IMR-90 (cell line): ENCODE measurements at regions not wholly inside any gene's neighbourhood (a gene's known extent, or its start where the extent isn't known, plus 50 kb on each side); places are given as distances from the start of the nearest gene placed in this dataset.

Experiments
- ATAC-seq: fragments of 200-7000 bp; cut with Tn5 transposase; 2 replicates; pipeline ENCODE4 v1.9.1; 2020; ENCODE audit warnings: low read depth, mild to moderate bottlenecking, moderate library complexity
- BruUV-seq: library from RNA; stranded (reverse); fragments of 400-500 nt; replicated peaks from 2 replicates; lab custom pipeline; 2021; lab: Mats Ljungman, UMichigan
- CTCF ChIA-PET: fragments of 300-600 bp; formaldehyde crosslinking; extraction: SDS; loops from one replicate; lab custom pipeline; 2021; ENCODE audit warnings: antibody characterized with exemption; lab: Yijun Ruan, JAX
- POLR2A ChIA-PET: fragments of 300-600 bp; sonication (Branson Sonifier 250); formaldehyde crosslinking; loops from one replicate; lab custom pipeline; 2022; ENCODE audit warnings: antibody characterized with exemption; ENCODE audit not compliant: unreplicated experiment; lab: Charles Lee
- DNase-seq: peaks from one replicate; pipeline ENCODE4 v3.0.0; 2013
- H2AFZ ChIP-seq: replicated peaks from 2 replicates; pipeline ENCODE3; 2013; ENCODE audit warnings: low read length, mild to moderate bottlenecking; ENCODE audit not compliant: poor library complexity
- H2AK5ac ChIP-seq: 2 replicates; pipeline ENCODE4 v1.6.1; 2013; ENCODE audit warnings: low read depth, low read length, inconsistent platforms
- H2AK9ac ChIP-seq: replicated peaks from 2 replicates; pipeline ENCODE3; 2013; ENCODE audit warnings: mild to moderate bottlenecking, low read depth, low read length, moderate library complexity; ENCODE audit not compliant: poor library complexity
- H2BK120ac ChIP-seq: 2 replicates; pipeline ENCODE4 v1.6.1; 2013; ENCODE audit warnings: low read depth, low read length, inconsistent platforms
- H2BK15ac ChIP-seq: 3 replicates; pipeline ENCODE4 v1.6.1; 2013; ENCODE audit warnings: low read depth, low read length, inconsistent platforms
- H2BK20ac ChIP-seq: 2 replicates; pipeline ENCODE4 v1.6.1; 2013; ENCODE audit warnings: low read depth, mild to moderate bottlenecking, inconsistent platforms, low read length, moderate library complexity
- H2BK5ac ChIP-seq: 2 replicates; pipeline ENCODE4 v1.6.1; 2013; ENCODE audit warnings: mild to moderate bottlenecking, low read depth, low read length, inconsistent platforms; ENCODE audit not compliant: poor library complexity, severe bottlenecking
- H3K14ac ChIP-seq: replicated peaks from 2 replicates; pipeline ENCODE4 v1.6.1; 2013; ENCODE audit warnings: low read depth, low read length, inconsistent platforms
- H3K18ac ChIP-seq: 2 replicates; pipeline ENCODE4 v1.6.1; 2013; ENCODE audit warnings: low read depth, low read length, control low read depth
- H3K23ac ChIP-seq: 2 replicates; pipeline ENCODE4 v1.6.1; 2013; ENCODE audit warnings: low read depth, low read length, inconsistent platforms
- H3K27ac ChIP-seq: 2 replicates; pipeline ENCODE4 v1.5.1; 2013; ENCODE audit warnings: mild to moderate bottlenecking, control low read depth, low read length; ENCODE audit not compliant: insufficient read depth
- H3K27me3 ChIP-seq: 2 replicates; pipeline ENCODE4 v1.6.1; 2013; ENCODE audit warnings: low read length; ENCODE audit not compliant: control insufficient read depth, insufficient read depth
- H3K36me3 ChIP-seq: 2 replicates; pipeline ENCODE4 v1.6.1; 2013; ENCODE audit warnings: low read length, mixed read lengths; ENCODE audit not compliant: control insufficient read depth, insufficient read depth
- H3K4ac ChIP-seq: 2 replicates; pipeline ENCODE4 v1.6.1; 2013; ENCODE audit warnings: low read depth, low read length, inconsistent platforms
- H3K4me1 ChIP-seq: 2 replicates; pipeline ENCODE4 v1.6.1; 2013; ENCODE audit warnings: low read length, mixed read lengths; ENCODE audit not compliant: control insufficient read depth, insufficient read depth
- H3K4me2 ChIP-seq: 2 replicates; pipeline ENCODE4 v1.6.1; 2013; ENCODE audit warnings: low read depth, mild to moderate bottlenecking, control low read depth, low read length, moderate library complexity
- H3K4me3 ChIP-seq: 2 replicates; pipeline ENCODE4 v1.5.1; 2013; ENCODE audit warnings: low read depth, mild to moderate bottlenecking, control low read depth, low read length, moderate library complexity; ENCODE audit not compliant: insufficient read depth
- H3K56ac ChIP-seq: 2 replicates; pipeline ENCODE4 v1.6.1; 2013; ENCODE audit warnings: low read length, inconsistent platforms; ENCODE audit not compliant: insufficient read depth; ENCODE audit errors: extremely low read depth
- H3K79me1 ChIP-seq, 2 experiments: 2 replicates each; pipeline ENCODE4 v1.6.1; 2013; ENCODE audit warnings: low read length in 2 of 2, inconsistent platforms in 1 of 2, low read depth in 1 of 2
- H3K9ac ChIP-seq: 2 replicates; pipeline ENCODE4 v1.6.1; 2013; ENCODE audit warnings: low read depth, low read length, control low read depth
- H3K9me1 ChIP-seq: 2 replicates; pipeline ENCODE4 v1.6.1; 2013; ENCODE audit warnings: low read length, inconsistent platforms; ENCODE audit not compliant: insufficient read depth
- H3K9me3 ChIP-seq: 2 replicates; pipeline ENCODE4 v1.6.1; 2013; ENCODE audit warnings: low read length; ENCODE audit not compliant: control insufficient read depth, insufficient read depth
- H4K20me1 ChIP-seq: 2 replicates; pipeline ENCODE4 v1.6.1; 2013; ENCODE audit warnings: low read length, inconsistent platforms; ENCODE audit not compliant: insufficient read depth
- H4K5ac ChIP-seq: 2 replicates; pipeline ENCODE4 v1.6.1; 2013; ENCODE audit warnings: mild to moderate bottlenecking, low read depth, low read length, control low read depth
- H4K8ac ChIP-seq, 2 experiments: 2 replicates each; pipeline ENCODE4 v1.6.1; 2013; ENCODE audit warnings: low read depth in 2 of 2, low read length in 2 of 2, control low read depth in 1 of 2, inconsistent platforms in 1 of 2
- H4K91ac ChIP-seq: 2 replicates; pipeline ENCODE4 v1.6.1; 2013; ENCODE audit warnings: low read depth, low read length, inconsistent platforms; ENCODE audit not compliant: insufficient read depth
- CEBPB ChIP-seq: IDR thresholded peaks from 2 replicates; pipeline ENCODE4 v1.6.1; 2012; ENCODE audit warnings: low read depth, low read length, improper control_type of control experiment
- ELK1 ChIP-seq: fragments of 150-350 bp; IDR thresholded peaks from 2 replicates; pipeline ENCODE4 v1.6.1; 2016; ENCODE audit warnings: low read depth, mild to moderate bottlenecking, low read length, moderate library complexity, borderline replicate concordance
- WGBS, 2 experiments: methylation state at CpG; one replicate each; pipeline versions ENCODE4 v1.1.5 to v1.1.7; 2013; ENCODE audit warnings: missing lambda C conversion rate in 2 of 2; ENCODE audit not compliant: insufficient read length in 1 of 2; ENCODE audit errors: extremely low coverage in 2 of 2; 5-methylcytosine and 5-hydroxymethylcytosine counted together
- dilution Hi-C: fragments of 300-500 bp; cut with HindIII; formaldehyde crosslinking; loops from one replicate; pipeline ENCODE4 v1.14.3; 2018; ENCODE audit warnings: low sequenced_read_pairs; ENCODE audit not compliant: unreplicated experiment
- in situ Hi-C: fragments of 300-500 bp; cut with MboI; formaldehyde crosslinking; loops from 3 replicates; pipeline ENCODE4 v1.14.3; 2019; ENCODE audit warnings: low sequenced_read_pairs, inconsistent platforms, mixed read lengths
- intact Hi-C: fragments of 100-400 bp; cut with micrococcal nuclease; formaldehyde crosslinking; loops from 2 replicates; pipeline ENCODE4 v1.10.0; 2022

- no peak overlapping the region for H4K8ac ChIP-seq
- DNase-seq, result peak; percentile 3
- H3K9me3 ChIP-seq, result no peaks in the 10 kb centered on the region; the same call in 1 of the 2 replicates
- no peak overlapping the region for H2BK120ac ChIP-seq
- no peak overlapping the region for H3K18ac ChIP-seq
- H3K36me3 ChIP-seq, result no peaks in the 10 kb centered on the region
- no peak overlapping the region for H2AFZ ChIP-seq
- TF ChIP-seq CEBPB (no peak), ELK1 (no peak)
- H3K4ac ChIP-seq, result no peak overlapping the region
- no peak overlapping the region for H4K5ac ChIP-seq
- no peaks in the 10 kb centered on the region for H4K20me1 ChIP-seq
- dilution Hi-C loops (no loop called here), in situ Hi-C loops (no loop called here), intact Hi-C loops (no loop called here)
- BruUV-seq, result no TSS peak
- no peak overlapping the region for H3K56ac ChIP-seq
- no peak overlapping the region for H3K4me3 ChIP-seq
- ChIA-PET CTCF (no interaction called here), POLR2A (no interaction called here)
- H3K4me1 ChIP-seq, result no peaks in the 10 kb centered on the region
- no peak overlapping the region for H3K27ac ChIP-seq
- no peak overlapping the region for H3K14ac ChIP-seq
- no peak overlapping the region for H3K23ac ChIP-seq
- ATAC-seq, result no peak
- H2AK9ac ChIP-seq, result no peak overlapping the region
- no peaks in the 10 kb centered on the region for H3K27me3 ChIP-seq
- H3K4me2 ChIP-seq, result no peak overlapping the region
- H3K9me1 ChIP-seq, result no peaks in the 10 kb centered on the region
- no peak overlapping the region for H2BK5ac ChIP-seq
- no peak overlapping the region for H2AK5ac ChIP-seq
- no peak overlapping the region for H3K9ac ChIP-seq
- WGBS, 2 experiments, result no CpG with 5 or more reads among the region's 2 CpGs
- H2BK20ac ChIP-seq, result no peak overlapping the region
- H4K91ac ChIP-seq, result no peak overlapping the region
- H2BK15ac ChIP-seq, result no peak overlapping the region
- no peaks in the 10 kb centered on the region for H3K79me1 ChIP-seq
Observed at GRCh38 chr4:184934184-184934583, 84.1 kb upstream of the HELT start.
